HUES48 (cell line): ENCODE measurements at regions not wholly inside any gene's neighbourhood (a gene's known extent, or its start where the extent isn't known, plus 50 kb on each side); places are given as distances from the start of the nearest gene placed in this dataset.

Source experiments
- H3K27ac ChIP-seq: one replicate; pipeline ENCODE4 v1.7.0; 2013; ENCODE audit warnings: low read depth, low read length, inconsistent platforms
- H3K27me3 ChIP-seq: 2 replicates; pipeline ENCODE4 v1.6.1; 2013; ENCODE audit warnings: mild to moderate bottlenecking, low read length; ENCODE audit not compliant: control insufficient read depth, insufficient read depth
- H3K36me3 ChIP-seq: 2 replicates; pipeline ENCODE4 v1.6.1; 2013; ENCODE audit warnings: low read length; ENCODE audit not compliant: control insufficient read depth, insufficient read depth
- H3K4me1 ChIP-seq: 2 replicates; pipeline ENCODE4 v1.6.1; 2013; ENCODE audit warnings: mild to moderate bottlenecking, low read length; ENCODE audit not compliant: control insufficient read depth, insufficient read depth
- H3K4me3 ChIP-seq: 2 replicates; pipeline ENCODE4 v1.5.1; 2013; ENCODE audit warnings: mild to moderate bottlenecking, low read depth, low read length
- H3K9ac ChIP-seq: 2 replicates; pipeline ENCODE4 v1.6.1; 2013; ENCODE audit warnings: mild to moderate bottlenecking, low read depth, low read length, moderate library complexity
- H3K9me3 ChIP-seq: 2 replicates; pipeline ENCODE4 v1.6.1; 2013; ENCODE audit warnings: low read length; ENCODE audit not compliant: control insufficient read depth, insufficient read depth

DNA sequence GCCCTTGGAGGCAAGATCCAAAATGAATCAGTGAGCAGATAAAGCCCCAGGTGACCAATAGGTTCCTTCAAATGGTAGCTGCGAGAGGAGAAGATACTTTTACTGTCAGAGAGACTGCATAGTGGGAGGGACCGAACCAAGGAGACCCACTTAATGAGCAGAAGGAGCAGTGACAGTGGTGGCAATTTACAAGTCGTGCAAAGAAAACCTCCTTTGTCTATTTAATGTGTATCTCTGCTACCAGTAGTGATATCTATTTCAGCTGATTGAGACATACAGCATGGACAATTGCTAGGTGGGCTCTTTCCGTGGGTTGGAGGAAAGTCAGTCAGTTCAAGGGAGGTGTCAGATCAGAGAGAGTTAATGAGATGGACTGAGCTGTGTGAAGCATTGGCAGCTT, 480.4 kb downstream of the GATA3 start:
- H3K9ac ChIP-seq = no peak overlapping the region
- no peak overlapping the region for H3K27ac ChIP-seq
- no peaks in the 10 kb centered on the region for H3K36me3 ChIP-seq
- no peak overlapping the region for H3K4me3 ChIP-seq
- no peaks in the 10 kb centered on the region for H3K9me3 ChIP-seq
- no peaks in the 10 kb centered on the region for H3K27me3 ChIP-seq
- H3K4me1 ChIP-seq = no peaks in the 10 kb centered on the region

DNA sequence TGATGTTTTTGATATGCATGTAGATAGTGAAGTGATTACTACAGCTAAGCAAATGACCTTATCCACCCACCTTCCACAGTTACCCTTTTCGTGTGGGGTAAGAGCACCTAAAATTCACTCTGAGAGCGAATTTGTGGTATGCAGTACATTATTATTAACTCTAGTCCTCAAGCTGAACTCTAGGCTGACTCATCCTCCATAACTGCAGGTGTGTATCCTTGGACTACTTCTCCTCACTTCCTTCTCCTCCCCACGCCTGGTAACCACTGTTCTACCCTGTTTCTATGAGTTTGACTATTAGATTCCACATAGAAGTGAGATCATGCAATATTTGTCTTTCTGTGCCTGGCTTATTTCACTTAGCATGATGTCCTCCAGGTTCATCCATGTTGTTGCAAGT, 484.6 kb downstream of the GATA3 start:
- Histone ChIP-seq H3K27me3 (no peaks in the 10 kb centered on the region), H3K4me1 (no peaks in the 10 kb centered on the region), H3K9ac (no peak overlapping the region), H3K4me3 (no peak overlapping the region), H3K36me3 (no peaks in the 10 kb centered on the region), H3K27ac (no peak overlapping the region), H3K9me3 (no peaks in the 10 kb centered on the region)

DNA sequence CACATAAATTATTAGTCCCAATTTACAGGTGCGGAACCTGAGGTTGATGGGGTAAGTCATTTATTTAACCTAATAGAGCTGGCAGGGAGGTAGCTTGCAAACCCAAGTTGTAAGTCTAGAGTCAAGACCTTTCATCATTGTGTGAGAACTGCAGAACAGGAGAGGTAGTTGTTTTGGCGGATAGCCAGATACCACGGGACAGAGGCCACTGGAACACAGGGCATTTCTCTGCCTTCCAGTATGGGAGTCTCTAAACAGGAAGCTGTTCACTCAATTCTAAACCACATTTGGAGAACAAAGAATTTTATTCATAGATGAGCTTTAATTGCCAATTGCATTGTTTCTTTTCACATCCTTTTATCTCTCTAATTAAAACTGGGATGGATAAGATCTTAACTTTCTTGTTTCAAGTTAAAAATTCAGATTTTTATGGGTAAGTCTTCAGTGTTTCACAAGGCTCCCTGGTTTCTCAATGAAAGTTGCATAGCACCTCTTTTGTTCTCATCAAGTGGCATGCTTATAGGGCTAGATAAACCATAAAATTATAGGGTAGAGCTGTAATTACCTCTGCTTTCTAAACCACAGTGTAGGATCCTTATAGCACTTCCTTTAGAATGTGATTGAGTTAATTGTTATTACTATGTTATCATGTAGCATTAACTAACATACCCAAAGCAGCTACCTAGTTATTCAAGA, 489.0 kb downstream of the GATA3 start:
- H3K27ac ChIP-seq = no peak overlapping the region
- H3K4me1 ChIP-seq = no peaks in the 10 kb centered on the region
- H3K9me3 ChIP-seq = no peaks in the 10 kb centered on the region
- no peak overlapping the region for H3K9ac ChIP-seq
- no peak overlapping the region for H3K4me3 ChIP-seq
- no peaks in the 10 kb centered on the region for H3K36me3 ChIP-seq
- no peaks in the 10 kb centered on the region for H3K27me3 ChIP-seq

DNA sequence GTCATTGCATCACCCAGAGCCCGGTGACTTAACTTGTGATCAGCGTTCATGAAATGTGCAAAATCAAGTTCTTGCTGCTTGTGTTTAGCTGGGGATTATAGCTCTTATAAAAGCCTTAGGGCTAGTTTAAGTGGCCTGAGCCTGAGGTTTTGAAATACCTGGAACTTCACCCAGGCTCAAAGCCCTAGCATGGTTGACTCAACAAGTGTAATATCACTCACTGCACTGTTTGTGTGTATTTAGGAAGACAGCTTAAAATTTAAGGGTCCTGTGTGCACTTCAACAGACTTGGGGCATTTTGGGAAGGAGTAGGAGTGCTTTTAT, 489.5 kb downstream of the GATA3 start:
- Histone ChIP-seq H3K9ac (no peak overlapping the region), H3K27ac (no peak overlapping the region), H3K36me3 (no peaks in the 10 kb centered on the region), H3K4me1 (no peaks in the 10 kb centered on the region), H3K9me3 (no peaks in the 10 kb centered on the region), H3K4me3 (no peak overlapping the region), H3K27me3 (no peaks in the 10 kb centered on the region)

DNA sequence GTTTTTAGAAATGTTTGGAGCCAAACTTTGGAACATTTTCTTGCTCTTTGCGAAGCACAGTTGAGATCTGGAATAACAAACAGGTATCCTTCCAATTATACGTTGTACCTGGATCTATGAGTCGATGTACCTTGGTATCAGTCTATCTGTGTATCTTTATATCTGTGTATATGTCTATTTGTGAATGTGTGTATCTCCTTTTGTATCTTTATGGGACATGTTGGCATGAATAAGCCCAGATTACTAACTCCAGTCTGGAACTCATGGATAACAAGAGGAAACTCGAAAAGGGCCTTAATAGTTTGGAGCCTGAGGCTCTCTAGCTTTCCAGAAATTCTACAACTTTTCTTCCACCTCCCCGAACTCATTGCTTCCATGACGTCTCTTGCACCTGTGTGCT, 490.0 kb downstream of the GATA3 start:
- Histone ChIP-seq H3K9ac (no peak overlapping the region), H3K4me3 (no peak overlapping the region), H3K36me3 (no peaks in the 10 kb centered on the region), H3K27ac (no peak overlapping the region), H3K4me1 (no peaks in the 10 kb centered on the region), H3K9me3 (no peaks in the 10 kb centered on the region), H3K27me3 (no peaks in the 10 kb centered on the region)

DNA sequence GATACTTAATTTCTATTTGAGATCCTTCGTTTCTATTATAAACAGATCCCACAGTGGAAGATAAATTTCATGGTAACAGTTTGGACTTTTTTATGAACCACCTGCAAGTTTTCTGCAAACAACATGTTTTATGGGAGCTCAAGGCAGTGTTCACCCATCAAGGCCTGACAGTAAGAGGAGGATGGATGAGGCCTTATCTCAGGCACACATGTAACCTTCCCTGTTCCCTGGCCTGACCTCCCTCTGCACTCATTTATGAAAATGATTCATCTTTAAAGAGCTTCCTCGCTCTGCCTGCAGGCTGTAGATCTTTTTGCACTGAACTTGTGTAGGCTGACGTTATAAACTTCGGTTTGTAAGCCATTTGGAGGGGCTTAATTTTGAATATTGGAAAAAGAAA, 500.1 kb downstream of the GATA3 start:
- Histone ChIP-seq H3K4me3 (no peak overlapping the region), H3K36me3 (no peaks in the 10 kb centered on the region), H3K27ac (no peak overlapping the region), H3K9me3 (no peaks in the 10 kb centered on the region), H3K27me3 (no peaks in the 10 kb centered on the region), H3K9ac (no peak overlapping the region), H3K4me1 (no peaks in the 10 kb centered on the region)

DNA sequence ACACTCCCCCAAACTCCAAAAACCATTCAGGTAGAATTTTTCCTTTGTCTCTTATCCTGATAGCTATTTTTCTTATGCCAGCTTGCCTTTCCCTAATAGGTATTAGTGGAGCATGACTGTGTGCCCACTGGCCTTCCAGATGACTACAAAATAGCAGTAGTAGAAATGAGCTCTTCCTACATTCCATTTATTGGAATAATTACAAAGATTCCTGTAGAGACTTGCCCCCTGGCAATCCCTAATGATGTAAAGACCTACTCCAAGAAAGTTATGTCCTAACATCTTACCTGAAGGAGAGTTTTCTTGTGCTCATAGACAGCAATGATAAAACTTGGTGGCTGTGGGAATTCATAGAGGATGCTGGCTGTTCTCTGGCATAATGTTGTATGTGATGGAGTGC, 501.8 kb downstream of the GATA3 start:
- no peaks in the 10 kb centered on the region for H3K9me3 ChIP-seq
- no peaks in the 10 kb centered on the region for H3K27me3 ChIP-seq
- no peaks in the 10 kb centered on the region for H3K36me3 ChIP-seq
- no peak overlapping the region for H3K4me3 ChIP-seq
- no peaks in the 10 kb centered on the region for H3K4me1 ChIP-seq
- no peak overlapping the region for H3K27ac ChIP-seq
- no peak overlapping the region for H3K9ac ChIP-seq

DNA sequence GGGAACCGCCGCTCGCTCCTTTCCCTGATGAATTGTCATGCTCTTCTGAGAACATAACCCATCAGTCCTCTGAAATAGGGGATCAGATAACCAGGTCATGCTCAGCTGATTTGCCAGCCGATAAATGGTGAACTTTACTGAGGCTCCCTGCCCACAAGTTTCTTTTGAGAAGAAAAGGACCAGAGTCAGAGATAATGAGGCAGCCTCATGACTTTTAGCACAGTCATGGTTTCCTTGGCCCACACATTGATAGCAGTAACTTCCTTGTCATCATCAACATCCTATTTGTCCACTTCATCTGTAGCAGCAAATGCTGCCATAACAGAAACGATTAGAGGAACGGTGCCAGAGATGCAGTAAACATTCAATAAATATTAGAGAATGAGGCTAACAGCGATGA, 509.0 kb downstream of the GATA3 start:
- Histone ChIP-seq H3K27ac (no peak overlapping the region), H3K4me1 (no peaks in the 10 kb centered on the region), H3K4me3 (no peak overlapping the region), H3K27me3 (no peaks in the 10 kb centered on the region), H3K36me3 (no peaks in the 10 kb centered on the region), H3K9ac (no peak overlapping the region), H3K9me3 (no peaks in the 10 kb centered on the region)

DNA sequence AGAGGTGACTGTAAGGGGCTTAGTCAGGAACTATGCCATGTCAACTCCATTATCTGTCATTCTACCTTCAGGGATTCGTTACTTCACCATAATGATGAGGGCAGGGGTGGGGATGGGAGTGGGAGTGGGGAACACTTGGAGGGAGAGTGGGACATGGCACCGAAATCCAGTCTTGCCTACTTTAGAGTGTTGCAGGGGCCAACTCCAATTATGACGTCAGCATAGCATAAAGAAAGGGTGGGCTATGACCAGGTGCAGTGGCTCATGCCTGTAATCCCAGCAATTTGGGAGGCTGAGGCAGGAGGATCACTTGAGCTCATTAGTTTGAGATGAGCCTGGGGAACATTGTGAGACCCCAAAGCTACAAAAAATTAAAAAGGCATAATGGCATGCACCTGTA, 512.2 kb downstream of the GATA3 start:
- no peak overlapping the region for H3K4me3 ChIP-seq
- no peaks in the 10 kb centered on the region for H3K36me3 ChIP-seq
- H3K9me3 ChIP-seq = no peaks in the 10 kb centered on the region
- H3K27me3 ChIP-seq = no peaks in the 10 kb centered on the region
- H3K4me1 ChIP-seq = no peaks in the 10 kb centered on the region
- H3K27ac ChIP-seq = no peak overlapping the region
- H3K9ac ChIP-seq = no peak overlapping the region

DNA sequence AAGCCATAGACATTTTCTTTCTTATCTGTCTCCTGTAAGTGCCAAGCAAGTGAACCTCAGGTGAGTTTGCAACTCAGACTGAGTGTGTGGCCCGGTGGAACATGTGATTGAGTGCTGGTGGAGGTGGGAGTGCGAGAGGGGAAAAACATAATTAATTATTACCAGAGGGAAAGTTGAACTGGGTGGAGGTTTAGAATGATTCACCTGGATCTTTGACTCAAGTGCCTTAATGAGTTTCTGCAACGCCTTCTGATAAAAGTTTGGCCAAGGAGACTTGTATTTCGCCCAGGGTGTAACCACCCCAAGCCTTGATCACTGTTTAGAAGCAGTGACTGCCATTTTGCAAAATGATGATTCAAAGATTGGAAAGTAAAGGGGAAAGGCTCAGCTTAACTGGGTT, 513.9 kb downstream of the GATA3 start:
- no peak overlapping the region for H3K27ac ChIP-seq
- H3K9me3 ChIP-seq = no peaks in the 10 kb centered on the region
- H3K4me3 ChIP-seq = no peak overlapping the region
- H3K4me1 ChIP-seq = no peaks in the 10 kb centered on the region
- H3K27me3 ChIP-seq = no peaks in the 10 kb centered on the region
- no peak overlapping the region for H3K9ac ChIP-seq
- H3K36me3 ChIP-seq = no peaks in the 10 kb centered on the region

DNA sequence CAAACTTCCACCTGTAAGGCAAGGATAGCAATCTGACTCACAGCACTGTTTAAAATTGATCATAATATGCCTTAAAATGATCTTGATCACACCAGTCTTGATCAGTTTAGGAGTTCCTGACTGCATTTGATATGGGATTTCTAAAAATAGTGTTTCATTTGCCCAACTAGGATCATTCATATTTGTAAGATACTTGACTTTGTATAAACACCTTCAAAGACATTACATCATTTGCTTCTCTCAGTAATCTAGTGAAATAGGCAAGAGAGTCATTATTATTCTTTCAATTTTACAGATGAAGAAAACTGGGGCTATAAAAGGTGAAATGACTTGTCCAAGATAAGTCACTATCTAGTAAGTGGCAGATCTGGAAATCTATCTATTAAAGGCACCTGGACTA, 521.1 kb downstream of the GATA3 start:
- no peaks in the 10 kb centered on the region for H3K27me3 ChIP-seq
- H3K27ac ChIP-seq = no peak overlapping the region
- H3K4me1 ChIP-seq = no peaks in the 10 kb centered on the region
- no peaks in the 10 kb centered on the region for H3K9me3 ChIP-seq
- no peak overlapping the region for H3K9ac ChIP-seq
- no peak overlapping the region for H3K4me3 ChIP-seq
- no peaks in the 10 kb centered on the region for H3K36me3 ChIP-seq

DNA sequence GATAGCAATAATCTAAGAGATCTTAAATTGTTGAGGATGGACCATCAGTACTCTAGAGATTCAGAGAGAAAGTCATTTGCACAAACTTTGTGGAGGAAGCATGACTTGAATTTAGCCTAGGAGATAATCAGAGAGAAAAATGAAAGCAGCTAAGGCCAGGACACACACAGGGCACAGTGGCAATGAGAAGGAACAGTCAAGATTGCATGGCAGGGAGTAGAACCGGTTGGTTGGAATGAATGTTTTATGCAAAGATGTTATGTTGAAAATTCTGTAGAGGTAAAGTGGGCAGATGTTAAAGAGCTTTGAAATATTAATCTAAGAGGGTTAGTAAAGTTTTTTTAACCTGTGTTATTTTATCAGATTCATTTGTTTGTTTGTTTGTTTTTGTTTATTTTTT, 521.8 kb downstream of the GATA3 start:
- Histone ChIP-seq H3K9me3 (no peaks in the 10 kb centered on the region), H3K4me1 (no peaks in the 10 kb centered on the region), H3K27ac (no peak overlapping the region), H3K9ac (no peak overlapping the region), H3K36me3 (no peaks in the 10 kb centered on the region), H3K27me3 (no peaks in the 10 kb centered on the region), H3K4me3 (no peak overlapping the region)
